Chondrocyte (in vitro differentiated cells): ENCODE measurements at regions not wholly inside any gene's neighbourhood (a gene's known extent, or its start where the extent isn't known, plus 50 kb on each side); places are given as distances from the start of the nearest gene placed in this dataset.

ENCODE experiments used
- DNase-seq: peaks from one replicate; pipeline ENCODE4 v3.0.0; 2021; ENCODE audit warnings: mixed read lengths, low spot score
- H3K27ac Mint-ChIP-seq: one replicate; pipeline ENCODE4 v1.8.0; 2021; ENCODE audit warnings: mild to moderate bottlenecking, moderate library complexity, mixed read lengths; ENCODE audit not compliant: unreplicated experiment
- H3K27me3 Mint-ChIP-seq: 2 replicates; pipeline ENCODE4 v1.8.0; 2021; ENCODE audit warnings: low read depth, mixed read lengths
- H3K36me3 Mint-ChIP-seq: 2 replicates; pipeline ENCODE4 v1.8.0; 2021; ENCODE audit warnings: low read depth, mixed read lengths
- H3K4me1 Mint-ChIP-seq: 2 replicates; pipeline ENCODE4 v1.8.0; 2021; ENCODE audit warnings: low read depth, mild to moderate bottlenecking, mixed read lengths
- H3K4me3 Mint-ChIP-seq: one replicate; pipeline ENCODE4 v1.8.0; 2021; ENCODE audit warnings: mild to moderate bottlenecking, moderate library complexity, mixed read lengths; ENCODE audit not compliant: unreplicated experiment
- H3K9me3 Mint-ChIP-seq: 2 replicates; pipeline ENCODE4 v1.8.0; 2021; ENCODE audit warnings: low read depth, mixed read lengths
- CTCF ChIP-seq: fragments of 200-600 bp; sonication (generic); IDR thresholded peaks from 2 replicates; pipeline ENCODE4 v1.5.0; 2021; ENCODE audit warnings: antibody characterized with exemption, mild to moderate bottlenecking, moderate library complexity

DNA sequence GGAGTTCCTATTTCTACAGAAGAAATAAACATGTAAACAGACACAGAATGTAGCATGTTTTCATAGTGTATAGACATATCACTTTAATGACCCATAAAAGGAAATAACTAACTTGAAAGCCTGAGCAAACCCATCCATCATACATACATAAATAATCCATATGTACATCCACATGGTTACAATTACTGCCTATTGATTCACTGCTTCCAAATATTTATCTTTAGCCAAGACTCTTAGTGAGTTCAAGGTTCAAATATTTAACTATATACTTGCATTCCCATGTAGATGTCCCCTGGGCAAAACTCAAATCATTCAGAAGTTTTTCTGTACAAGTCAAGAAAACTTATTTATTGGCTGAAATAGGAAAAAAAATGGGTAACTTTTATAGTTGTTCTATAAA is 95.4 kb downstream of the CCER1 start:
- DNase-seq = no peak
- no peaks in the 10 kb centered on the region for H3K36me3 Mint-ChIP-seq
- no peak overlapping the region for H3K27ac Mint-ChIP-seq
- peaks cover 10% of the 10 kb centered on the region for H3K9me3 Mint-ChIP-seq
- H3K4me1 Mint-ChIP-seq = no peaks in the 10 kb centered on the region
- no peak for TF ChIP-seq CTCF
- no peak overlapping the region for H3K4me3 Mint-ChIP-seq
- H3K27me3 Mint-ChIP-seq = no peaks in the 10 kb centered on the region

DNA sequence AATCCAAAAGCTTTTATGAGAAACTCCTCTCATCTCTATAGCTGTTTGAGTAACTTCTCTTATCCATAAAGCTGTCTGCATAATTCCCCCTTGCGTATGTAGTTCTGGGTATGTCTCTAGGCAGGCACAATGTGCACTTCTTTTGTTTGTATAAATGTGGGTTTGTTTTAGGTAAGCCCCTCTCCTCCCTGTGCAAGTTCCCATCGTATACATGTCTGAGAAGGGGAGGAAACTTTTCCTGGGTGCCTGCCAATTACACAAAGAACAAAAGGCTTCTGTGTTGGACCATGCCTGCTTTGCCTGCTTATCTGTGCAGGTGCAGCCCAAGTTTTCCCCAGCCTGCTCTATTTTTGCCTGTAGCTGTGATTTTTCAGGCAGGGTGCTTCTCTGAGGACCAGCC is 96.7 kb downstream of the CCER1 start:
- H3K4me1 Mint-ChIP-seq = peaks cover 7% of the 10 kb centered on the region
- H3K36me3 Mint-ChIP-seq = no peaks in the 10 kb centered on the region
- H3K4me3 Mint-ChIP-seq = no peak overlapping the region
- no peak for TF ChIP-seq CTCF
- no peak for DNase-seq
- H3K27me3 Mint-ChIP-seq = no peaks in the 10 kb centered on the region
- peaks cover 10% of the 10 kb centered on the region for H3K9me3 Mint-ChIP-seq
- H3K27ac Mint-ChIP-seq = no peak overlapping the region

DNA sequence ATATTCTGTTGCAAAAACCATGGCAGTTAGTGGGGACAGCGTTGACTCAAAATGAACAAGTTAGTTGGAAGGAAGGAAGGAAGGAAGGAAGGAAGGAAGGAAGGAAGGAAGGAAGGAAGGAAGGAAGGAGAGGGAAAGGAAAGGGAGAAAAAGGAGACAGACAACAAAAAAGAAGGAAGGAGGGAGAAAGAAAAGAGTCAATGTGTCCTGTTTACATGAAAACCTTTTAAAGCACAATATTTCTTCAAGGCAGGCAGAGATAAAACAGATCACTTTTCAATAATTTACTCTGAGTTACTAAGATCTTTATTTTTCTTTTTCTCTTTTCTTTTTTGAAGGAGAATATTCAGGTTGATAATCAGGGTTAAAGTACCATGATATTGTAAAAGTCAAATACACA is 99.4 kb downstream of the CCER1 start:
- Mint-ChIP-seq H3K9me3 (no peaks in the 10 kb centered on the region), H3K27me3 (no peaks in the 10 kb centered on the region), H3K4me1 (peaks cover 7% of the 10 kb centered on the region), H3K27ac (no peak overlapping the region), H3K4me3 (no peak overlapping the region), H3K36me3 (no peaks in the 10 kb centered on the region)
- no peak for DNase-seq
- no peak for TF ChIP-seq CTCF

DNA sequence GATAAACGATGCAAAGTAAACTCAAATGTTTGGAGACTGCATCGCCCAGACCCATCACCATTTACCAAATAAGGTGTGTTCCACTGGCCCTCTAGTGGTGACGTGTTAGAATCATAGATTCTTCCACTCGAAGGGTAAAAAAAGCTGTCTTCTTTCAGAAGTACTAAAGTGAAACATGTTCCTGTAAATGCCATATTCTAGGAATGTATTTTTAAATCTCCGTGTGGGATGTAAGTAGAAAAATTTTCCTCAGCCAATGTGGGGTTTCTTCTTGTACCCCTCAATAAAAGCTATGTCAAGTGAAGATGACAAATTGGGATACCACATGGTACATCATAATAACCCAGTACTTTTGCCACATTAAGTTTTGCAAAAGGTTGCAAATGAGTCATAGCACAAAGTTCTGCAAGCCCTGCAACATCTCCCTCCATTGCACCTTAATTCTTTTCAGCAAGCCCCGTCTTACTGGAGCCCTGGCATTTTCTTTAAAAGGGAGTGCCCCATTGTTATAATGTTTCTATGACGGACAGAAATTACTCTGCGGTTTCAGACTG is 100.8 kb downstream of the CCER1 start:
- DNase-seq = no peak
- Mint-ChIP-seq H3K27ac (no peak overlapping the region), H3K36me3 (no peaks in the 10 kb centered on the region), H3K4me3 (no peak overlapping the region), H3K27me3 (no peaks in the 10 kb centered on the region), H3K4me1 (peaks cover 7% of the 10 kb centered on the region), H3K9me3 (no peaks in the 10 kb centered on the region)
- TF ChIP-seq CTCF = peak; percentile 92

DNA sequence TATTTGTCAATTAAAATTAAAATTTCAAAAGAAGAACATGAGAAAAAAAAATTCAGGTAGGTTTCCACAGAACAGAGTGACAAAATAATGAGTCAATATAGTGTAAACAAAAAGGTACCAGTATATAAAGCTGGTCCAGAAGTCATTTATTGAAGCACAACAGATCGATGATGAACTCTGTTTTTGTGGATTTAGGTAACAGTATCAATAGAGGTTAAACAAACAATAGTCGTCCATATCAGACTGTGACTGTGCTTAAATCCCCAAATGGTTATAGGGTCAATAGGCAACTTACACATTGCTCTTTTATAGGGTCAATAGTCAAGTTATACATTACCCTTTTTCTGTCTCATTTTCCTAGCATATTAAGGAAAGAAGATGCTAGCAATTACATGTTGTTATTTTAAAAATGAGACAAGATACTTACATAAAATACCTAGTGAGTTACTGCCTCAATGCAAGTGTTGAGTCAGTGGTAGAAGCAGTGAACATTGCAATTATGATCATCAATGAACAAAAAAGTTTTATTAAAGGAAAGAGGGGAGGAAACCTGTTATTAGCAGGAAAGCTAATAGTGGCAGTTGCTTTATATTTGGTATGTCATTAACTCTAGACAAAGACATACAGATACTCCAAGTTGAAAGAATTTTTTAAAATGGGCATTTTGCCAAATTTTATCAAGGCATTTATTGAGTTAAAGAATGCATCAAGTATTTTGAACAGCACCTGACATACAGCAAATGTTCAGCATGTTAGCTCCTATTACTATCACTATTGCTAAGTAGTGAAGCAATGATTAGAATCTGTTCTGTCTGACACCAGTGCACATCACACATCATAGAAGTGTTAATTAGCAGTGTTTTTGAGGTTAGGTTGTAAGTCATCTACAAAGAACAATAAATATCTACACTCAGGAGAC is 102.9 kb downstream of the CCER1 start:
- H3K27ac Mint-ChIP-seq = no peak overlapping the region
- no peak for DNase-seq
- no peaks in the 10 kb centered on the region for H3K27me3 Mint-ChIP-seq
- no peaks in the 10 kb centered on the region for H3K36me3 Mint-ChIP-seq
- TF ChIP-seq CTCF = no peak
- peaks cover 7% of the 10 kb centered on the region for H3K4me1 Mint-ChIP-seq
- H3K4me3 Mint-ChIP-seq = no peak overlapping the region
- peaks cover 3% of the 10 kb centered on the region for H3K9me3 Mint-ChIP-seq
